M059J (cell line): ENCODE measurements at regions not wholly inside any gene's neighbourhood (a gene's known extent, or its start where the extent isn't known, plus 50 kb on each side); places are given as distances from the start of the nearest gene placed in this dataset.
A peak's percentile ranks its signal among the peaks of the same experiment; 100 is the strongest.

Experiments used
- DNase-seq: peaks from one replicate; pipeline ENCODE4 v3.0.0-alpha.2; 2012; ENCODE audit warnings: low read depth

GRCh38 chr18:69216321-69216720 is 184.4 kb upstream of the DOK6 start:
- DNase-seq: peak; percentile 15

- no peak for DNase-seq
Measured at GRCh38 chr18:69217196-69218000, 183.3 kb upstream of the DOK6 start.

- no peak for DNase-seq
Measured at GRCh38 chr18:69220529-69220928, 180.2 kb upstream of the DOK6 start.

- DNase-seq: no peak
Measured at GRCh38 chr18:69222089-69222488, 178.6 kb upstream of the DOK6 start.

- no peak for DNase-seq
Measured at GRCh38 chr18:69226971-69227370, 173.7 kb upstream of the DOK6 start.

GRCh38 chr18:69230204-69230603 is 170.5 kb upstream of the DOK6 start:
- DNase-seq: no peak

- no peak for DNase-seq
Measured at GRCh38 chr18:69233465-69234054, 167.1 kb upstream of the DOK6 start.

GRCh38 chr18:69239849-69240674 is 160.6 kb upstream of the DOK6 start:
- DNase-seq: no peak

- no peak for DNase-seq
Measured at GRCh38 chr18:69246027-69246426, 154.7 kb upstream of the DOK6 start.

GRCh38 chr18:69250305-69251151 is 150.2 kb upstream of the DOK6 start:
- DNase-seq: no peak

GRCh38 chr18:69257861-69258458 is 142.7 kb upstream of the DOK6 start:
- peak; percentile 58 for DNase-seq

GRCh38 chr18:69259282-69259681 is 141.4 kb upstream of the DOK6 start:
- no peak for DNase-seq

GRCh38 chr18:69261406-69261805 is 139.3 kb upstream of the DOK6 start:
- peak; percentile 56 for DNase-seq

GRCh38 chr18:69265656-69266055 is 135.0 kb upstream of the DOK6 start:
- DNase-seq: no peak

GRCh38 chr18:69267895-69268294 is 132.8 kb upstream of the DOK6 start:
- DNase-seq: no peak

- DNase-seq: no peak
Measured at GRCh38 chr18:69282371-69282770, 118.3 kb upstream of the DOK6 start.

- no peak for DNase-seq
Measured at GRCh38 chr18:69291044-69291443, 109.6 kb upstream of the DOK6 start.

GRCh38 chr18:69291755-69292154 is 108.9 kb upstream of the DOK6 start:
- no peak for DNase-seq

GRCh38 chr18:69300185-69300584 is 100.5 kb upstream of the DOK6 start:
- DNase-seq: no peak

GRCh38 chr18:69308619-69309018 is 92.1 kb upstream of the DOK6 start:
- DNase-seq: no peak

- DNase-seq: peak; percentile 42
Measured at GRCh38 chr18:69326094-69326493, 74.6 kb upstream of the DOK6 start.
